PC-3 (cell line): ENCODE measurements at regions not wholly inside any gene's neighbourhood (a gene's known extent, or its start where the extent isn't known, plus 50 kb on each side); places are given as distances from the start of the nearest gene placed in this dataset.

Source experiments
- ATAC-seq: fragments of 200-7000 bp; cut with Tn5 transposase; 2 replicates; pipeline ENCODE4 v1.9.1; 2020; ENCODE audit warnings: mild to moderate bottlenecking, moderate library complexity
- BruUV-seq: library from RNA; stranded (reverse); fragments of 400-500 nt; replicated peaks from 2 replicates; lab custom pipeline; 2021; lab: Mats Ljungman, UMichigan
- CTCF ChIA-PET: fragments of 300-600 bp; sonication (Branson Sonifier 250); formaldehyde crosslinking; loops from one replicate; lab custom pipeline; 2022; ENCODE audit warnings: antibody characterized with exemption; lab: Charles Lee
- POLR2A ChIA-PET: fragments of 300-600 bp; sonication (Branson Sonifier 250); formaldehyde crosslinking; loops from one replicate; lab custom pipeline; 2022; ENCODE audit warnings: antibody characterized with exemption; ENCODE audit not compliant: unreplicated experiment; lab: Charles Lee
- DNase-seq: peaks from one replicate; pipeline ENCODE4 v3.0.0-alpha.2; 2015
- H2AFZ ChIP-seq: fragments of 300-600 bp; sonication (generic); 2 replicates; pipeline ENCODE4 v1.6.0; 2016; ENCODE audit warnings: antibody characterized with exemption, low read length
- H3F3A ChIP-seq: fragments of 300-600 bp; sonication (generic); one replicate; pipeline ENCODE4 v1.6.0; 2017; ENCODE audit warnings: antibody characterized with exemption, low read length, control low read depth, mild to moderate bottlenecking; ENCODE audit not compliant: unreplicated experiment
- H3K27ac ChIP-seq: fragments of 300-600 bp; sonication (generic); 2 replicates; pipeline ENCODE4 v1.5.1; 2016; ENCODE audit warnings: mild to moderate bottlenecking, low read length
- H3K27me3 ChIP-seq: fragments of 300-600 bp; sonication (generic); 2 replicates; pipeline ENCODE4 v1.6.1; 2016; ENCODE audit warnings: low read length, mixed read lengths
- H3K36me3 ChIP-seq: fragments of 300-600 bp; sonication (generic); 2 replicates; pipeline ENCODE4 v1.6.1; 2016; ENCODE audit warnings: low read depth, mixed run types, low read length, mixed read lengths
- H3K4me1 ChIP-seq: fragments of 300-600 bp; sonication (generic); 2 replicates; pipeline ENCODE4 v1.5.1; 2016; ENCODE audit warnings: low read length; ENCODE audit not compliant: insufficient read depth
- H3K4me2 ChIP-seq: fragments of 300-600 bp; sonication (generic); 2 replicates; pipeline ENCODE4 v1.6.0; 2016; ENCODE audit warnings: low read length
- H3K4me3 ChIP-seq: fragments of 300-600 bp; sonication (generic); 2 replicates; pipeline ENCODE4 v1.5.1; 2016; ENCODE audit warnings: mild to moderate bottlenecking, low read length, mixed read lengths
- H3K79me2 ChIP-seq: fragments of 300-600 bp; sonication (generic); 2 replicates; pipeline ENCODE4 v1.6.1; 2017; ENCODE audit warnings: low read length, mixed read lengths
- H3K9ac ChIP-seq: fragments of 300-600 bp; sonication (generic); 2 replicates; pipeline ENCODE4 v1.6.0; 2016; ENCODE audit warnings: mild to moderate bottlenecking, low read length
- H3K9me2 ChIP-seq: fragments of 300-600 bp; sonication (generic); replicated peaks from 2 replicates; pipeline ENCODE4 v1.6.1; 2016; ENCODE audit warnings: mixed run types, low read length, mixed read lengths
- H3K9me3 ChIP-seq: fragments of 300-600 bp; sonication (generic); 2 replicates; pipeline ENCODE4 v1.6.1; 2016; ENCODE audit warnings: low read length, mixed read lengths
- H4K20me1 ChIP-seq: fragments of 300-600 bp; sonication (generic); 2 replicates; pipeline ENCODE4 v1.6.1; 2016; ENCODE audit warnings: low read length, mixed read lengths
- EZH2 ChIP-seq: fragments of 300-600 bp; sonication (generic); IDR thresholded peaks from one replicate; pipeline ENCODE4 v1.6.1; 2017; ENCODE audit warnings: antibody characterized with exemption, mild to moderate bottlenecking, low read length; ENCODE audit not compliant: unreplicated experiment
- EZH2phosphoT487 ChIP-seq: fragments of 300-600 bp; sonication (generic); IDR thresholded peaks from 2 replicates; pipeline ENCODE4 v1.6.1; 2018; ENCODE audit warnings: mild to moderate bottlenecking, antibody characterized with exemption, low read length, borderline replicate concordance
- intact Hi-C: fragments of 100-400 bp; cut with micrococcal nuclease; formaldehyde crosslinking; loops from 2 replicates; pipeline ENCODE4 v1.9.0; 2023
- TF ChIP-seq, protein P1 (sequence below): fragments of 300-600 bp; sonication (generic); conservative IDR thresholded peaks from 2 replicates; pipeline ENCODE4 v1.5.1; 2017; ENCODE audit warnings: antibody characterized with exemption, low read depth, mild to moderate bottlenecking, low read length

DNA sequence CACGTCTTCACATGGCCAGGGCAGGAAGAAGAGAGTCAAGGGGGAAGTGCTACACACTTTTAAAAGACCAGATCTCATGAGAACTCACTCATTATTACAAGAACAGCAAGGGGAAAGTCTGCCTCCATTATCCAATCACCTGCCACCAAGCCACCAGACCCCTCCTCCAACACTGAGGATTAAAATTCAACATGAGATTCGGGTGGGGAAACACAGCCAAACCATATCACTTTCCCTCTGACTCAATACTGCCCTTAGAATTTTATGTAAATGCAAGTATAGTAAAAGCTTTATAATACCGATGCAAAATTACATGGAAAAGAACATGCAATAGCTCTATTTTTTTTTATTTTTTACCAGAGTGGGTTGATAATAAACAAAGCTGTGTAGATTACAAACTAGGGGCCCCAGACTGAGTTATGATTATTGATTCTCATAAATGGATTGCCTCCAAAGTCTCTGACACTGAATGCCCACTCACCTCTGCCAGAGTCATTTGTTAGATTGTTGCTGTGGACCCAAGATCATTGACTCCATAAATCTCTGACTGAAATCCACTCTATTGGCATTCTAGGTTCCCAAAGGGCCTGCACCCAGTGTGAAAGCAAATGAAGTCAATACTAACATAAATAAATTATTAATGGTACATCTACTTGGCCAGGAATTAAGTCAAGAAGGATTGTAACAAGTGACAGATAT, 184.8 kb upstream of the FUT9 start:
- no peaks in the 10 kb centered on the region for H3K27me3 ChIP-seq
- H3K4me2 ChIP-seq: no peak overlapping the region
- no peak overlapping the region for H3K27ac ChIP-seq
- no peaks in the 10 kb centered on the region for H4K20me1 ChIP-seq
- H3K79me2 ChIP-seq: no peaks in the 10 kb centered on the region
- no peak overlapping the region for H2AFZ ChIP-seq
- H3K4me3 ChIP-seq: no peak overlapping the region
- intact Hi-C loops: no loop called here
- BruUV-seq: no TSS peak
- H3K9me2 ChIP-seq: no peaks in the 10 kb centered on the region
- H3K9me3 ChIP-seq: no peaks in the 10 kb centered on the region
- no peak overlapping the region for H3K9ac ChIP-seq
- no peaks in the 10 kb centered on the region for H3K36me3 ChIP-seq
- H3K4me1 ChIP-seq: no peaks in the 10 kb centered on the region
- H3F3A ChIP-seq: no peaks in the 10 kb centered on the region
- ChIA-PET POLR2A (no interaction called here), CTCF (no interaction called here)
- DNase-seq (no peak), ATAC-seq (no peak)
- TF ChIP-seq, protein P1, sequence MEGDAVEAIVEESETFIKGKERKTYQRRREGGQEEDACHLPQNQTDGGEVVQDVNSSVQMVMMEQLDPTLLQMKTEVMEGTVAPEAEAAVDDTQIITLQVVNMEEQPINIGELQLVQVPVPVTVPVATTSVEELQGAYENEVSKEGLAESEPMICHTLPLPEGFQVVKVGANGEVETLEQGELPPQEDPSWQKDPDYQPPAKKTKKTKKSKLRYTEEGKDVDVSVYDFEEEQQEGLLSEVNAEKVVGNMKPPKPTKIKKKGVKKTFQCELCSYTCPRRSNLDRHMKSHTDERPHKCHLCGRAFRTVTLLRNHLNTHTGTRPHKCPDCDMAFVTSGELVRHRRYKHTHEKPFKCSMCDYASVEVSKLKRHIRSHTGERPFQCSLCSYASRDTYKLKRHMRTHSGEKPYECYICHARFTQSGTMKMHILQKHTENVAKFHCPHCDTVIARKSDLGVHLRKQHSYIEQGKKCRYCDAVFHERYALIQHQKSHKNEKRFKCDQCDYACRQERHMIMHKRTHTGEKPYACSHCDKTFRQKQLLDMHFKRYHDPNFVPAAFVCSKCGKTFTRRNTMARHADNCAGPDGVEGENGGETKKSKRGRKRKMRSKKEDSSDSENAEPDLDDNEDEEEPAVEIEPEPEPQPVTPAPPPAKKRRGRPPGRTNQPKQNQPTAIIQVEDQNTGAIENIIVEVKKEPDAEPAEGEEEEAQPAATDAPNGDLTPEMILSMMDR: no peak
- TF ChIP-seq EZH2phosphoT487 (no peak), EZH2 (no peak)

- Histone ChIP-seq H3K27ac (no peak overlapping the region), H3K4me3 (no peak overlapping the region), H3F3A (no peaks in the 10 kb centered on the region), H3K36me3 (no peaks in the 10 kb centered on the region), H2AFZ (no peak overlapping the region), H4K20me1 (no peaks in the 10 kb centered on the region), H3K4me2 (no peak overlapping the region), H3K79me2 (no peaks in the 10 kb centered on the region), H3K9me2 (no peaks in the 10 kb centered on the region), H3K9ac (no peak overlapping the region), H3K4me1 (no peaks in the 10 kb centered on the region), H3K9me3 (no peaks in the 10 kb centered on the region), H3K27me3 (no peaks in the 10 kb centered on the region)
- ATAC-seq (no peak), DNase-seq (no peak)
- no peak for TF ChIP-seq EZH2phosphoT487
- TF ChIP-seq, protein P1: no peak
- TF ChIP-seq EZH2: no peak
- intact Hi-C loops: no loop called here
- ChIA-PET POLR2A (no interaction called here), CTCF (no interaction called here)
- no TSS peak for BruUV-seq
These were observed 177.9 kb upstream of the FUT9 start for GRCh38 chr6:95837890-95838289.

DNA sequence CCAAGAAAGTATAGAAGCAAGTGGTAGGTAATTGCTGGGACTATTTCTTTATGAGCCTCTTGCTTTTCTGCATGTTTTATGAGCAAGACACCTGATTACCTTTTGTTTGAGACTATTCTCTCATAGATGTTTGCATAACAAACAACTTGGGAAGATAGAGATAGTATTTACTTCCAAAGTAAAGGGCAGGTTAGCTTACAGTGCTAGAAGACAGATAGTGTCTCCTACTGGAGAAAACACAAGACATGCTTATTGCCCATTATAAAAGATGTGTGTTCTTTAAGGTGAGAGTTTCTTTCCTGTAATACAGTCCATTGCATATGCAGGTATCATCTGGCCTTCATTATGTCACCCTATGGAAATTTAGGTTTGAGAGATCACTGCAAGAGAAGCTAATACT, 174.2 kb upstream of the FUT9 start:
- no peaks in the 10 kb centered on the region for H3K9me2 ChIP-seq
- H3K27ac ChIP-seq: no peak overlapping the region
- no peak overlapping the region for H2AFZ ChIP-seq
- no peaks in the 10 kb centered on the region for H3K36me3 ChIP-seq
- no peak overlapping the region for H3K9ac ChIP-seq
- no peak overlapping the region for H3K4me2 ChIP-seq
- no peaks in the 10 kb centered on the region for H3K27me3 ChIP-seq
- CTCF ChIA-PET: no interaction called here
- no peaks in the 10 kb centered on the region for H3K4me1 ChIP-seq
- no peaks in the 10 kb centered on the region for H4K20me1 ChIP-seq
- no peak for DNase-seq
- TF ChIP-seq EZH2 (no peak), EZH2phosphoT487 (no peak)
- TF ChIP-seq, protein P1: no peak
- H3K9me3 ChIP-seq: no peaks in the 10 kb centered on the region
- POLR2A ChIA-PET: no interaction called here
- intact Hi-C loops: no loop called here
- BruUV-seq: no TSS peak
- H3K4me3 ChIP-seq: no peak overlapping the region
- H3K79me2 ChIP-seq: no peaks in the 10 kb centered on the region
- no peak for ATAC-seq
- no peaks in the 10 kb centered on the region for H3F3A ChIP-seq
